AG04450 (cell line): ENCODE measurements at regions not wholly inside any gene's neighbourhood (a gene's known extent, or its start where the extent isn't known, plus 50 kb on each side); places are given as distances from the start of the nearest gene placed in this dataset.

Source experiments
- CTCF ChIA-PET: fragments of 300-600, 350-600 bp; formaldehyde crosslinking; extraction: SDS; loops from one replicate; lab custom pipeline; 2022; ENCODE audit warnings: antibody characterized with exemption, inconsistent platforms; lab: Charles Lee
- POLR2A ChIA-PET: fragments of 350-600 bp; formaldehyde crosslinking; extraction: SDS; loops from one replicate; lab custom pipeline; 2021; ENCODE audit warnings: antibody characterized with exemption, inconsistent platforms; lab: Yijun Ruan, JAX
- DNase-seq: peaks from one replicate; pipeline ENCODE4 v3.0.0-alpha.2; 2011; ENCODE audit warnings: low read depth, low spot score
- H3K27ac ChIP-seq: one replicate; pipeline ENCODE4 v1.5.1; 2012; ENCODE audit warnings: low read depth, low read length, control low read depth
- H3K27me3 ChIP-seq: one replicate; pipeline ENCODE4 v1.6.0; 2012; ENCODE audit warnings: low read length; ENCODE audit not compliant: control insufficient read depth, insufficient read depth
- H3K4me3 ChIP-seq: 2 replicates; pipeline ENCODE4 v1.5.1; 2011; ENCODE audit warnings: mild to moderate bottlenecking, low read depth, low read length, control low read depth
- H3K9me3 ChIP-seq: 2 replicates; pipeline ENCODE4 v1.5.1; 2012; ENCODE audit warnings: low read length; ENCODE audit not compliant: control insufficient read depth, insufficient read depth
- TF ChIP-seq, protein P1 (sequence below): IDR thresholded peaks from 2 replicates; pipeline ENCODE4 v1.5.1; 2011; ENCODE audit warnings: low read depth, low read length, control low read depth, inconsistent platforms

DNA sequence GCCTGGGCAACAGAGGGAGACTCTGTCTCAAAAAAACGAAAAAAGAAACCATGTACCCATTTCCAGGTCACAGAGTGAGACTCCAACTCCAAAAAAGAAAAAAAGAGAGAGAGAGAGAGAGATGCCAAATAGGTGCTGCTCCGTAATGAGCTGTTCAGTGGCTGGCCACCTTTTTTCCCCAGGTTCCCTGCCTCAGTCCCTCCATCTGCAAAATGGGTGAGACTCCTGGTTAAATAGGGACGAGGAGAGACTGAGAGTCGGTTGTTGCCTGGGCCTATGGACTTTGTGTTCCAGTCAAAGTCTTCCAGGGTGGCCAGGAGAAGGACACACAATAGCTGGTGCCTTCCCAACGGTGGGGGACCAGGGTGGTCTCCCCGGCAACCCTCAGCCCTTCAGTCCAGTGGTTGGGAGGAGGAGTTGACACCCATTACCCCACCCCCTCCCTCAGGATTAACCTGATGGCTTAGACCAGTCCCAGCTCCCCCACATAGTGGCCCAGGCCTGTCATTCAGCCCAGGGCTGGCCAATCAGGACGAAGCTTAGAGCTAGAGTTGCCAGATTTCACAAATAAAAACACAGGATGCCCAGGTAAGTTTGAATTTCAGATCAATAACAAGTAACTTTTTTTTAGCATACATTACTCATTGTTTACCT lies 258.2 kb downstream of the PARN start:
- no peaks in the 10 kb centered on the region for H3K27me3 ChIP-seq
- TF ChIP-seq, protein P1, sequence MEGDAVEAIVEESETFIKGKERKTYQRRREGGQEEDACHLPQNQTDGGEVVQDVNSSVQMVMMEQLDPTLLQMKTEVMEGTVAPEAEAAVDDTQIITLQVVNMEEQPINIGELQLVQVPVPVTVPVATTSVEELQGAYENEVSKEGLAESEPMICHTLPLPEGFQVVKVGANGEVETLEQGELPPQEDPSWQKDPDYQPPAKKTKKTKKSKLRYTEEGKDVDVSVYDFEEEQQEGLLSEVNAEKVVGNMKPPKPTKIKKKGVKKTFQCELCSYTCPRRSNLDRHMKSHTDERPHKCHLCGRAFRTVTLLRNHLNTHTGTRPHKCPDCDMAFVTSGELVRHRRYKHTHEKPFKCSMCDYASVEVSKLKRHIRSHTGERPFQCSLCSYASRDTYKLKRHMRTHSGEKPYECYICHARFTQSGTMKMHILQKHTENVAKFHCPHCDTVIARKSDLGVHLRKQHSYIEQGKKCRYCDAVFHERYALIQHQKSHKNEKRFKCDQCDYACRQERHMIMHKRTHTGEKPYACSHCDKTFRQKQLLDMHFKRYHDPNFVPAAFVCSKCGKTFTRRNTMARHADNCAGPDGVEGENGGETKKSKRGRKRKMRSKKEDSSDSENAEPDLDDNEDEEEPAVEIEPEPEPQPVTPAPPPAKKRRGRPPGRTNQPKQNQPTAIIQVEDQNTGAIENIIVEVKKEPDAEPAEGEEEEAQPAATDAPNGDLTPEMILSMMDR = no peak
- H3K4me3 ChIP-seq = no peak overlapping the region
- no peak overlapping the region for H3K27ac ChIP-seq
- H3K9me3 ChIP-seq = no peaks in the 10 kb centered on the region; the same call in 1 of the 2 replicates
- CTCF ChIA-PET = no interaction called here
- no peak for DNase-seq
- POLR2A ChIA-PET = no interaction called here

DNA sequence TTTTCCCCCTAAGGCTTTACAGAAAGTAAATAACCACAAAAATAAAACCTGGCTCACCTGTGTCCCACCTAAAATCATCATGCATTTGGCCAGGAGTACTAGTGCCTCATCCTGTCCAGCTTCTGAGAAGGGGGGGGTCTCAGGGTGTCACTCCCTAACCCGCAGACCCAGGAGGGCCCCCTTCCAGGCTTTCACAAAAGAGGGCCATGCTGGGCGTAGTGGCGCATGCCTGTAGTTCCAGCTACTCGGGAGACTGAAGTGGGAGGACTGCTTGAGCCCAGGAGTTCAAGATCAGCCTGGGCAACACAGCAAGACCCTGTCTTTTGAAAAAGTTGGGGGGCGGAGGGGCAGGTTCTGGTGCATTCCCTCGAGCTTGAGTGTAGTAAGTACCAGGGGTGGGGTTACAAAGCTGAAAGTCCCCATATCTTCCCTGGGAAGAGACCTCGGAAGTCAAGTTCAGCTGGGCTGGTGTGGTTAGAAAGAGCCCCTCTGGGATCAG lies 259.3 kb downstream of the PARN start:
- TF ChIP-seq, protein P1 = no peak
- Histone ChIP-seq H3K4me3 (no peak overlapping the region), H3K9me3 (no peaks in the 10 kb centered on the region; the same call in 1 of the 2 replicates), H3K27ac (no peak overlapping the region), H3K27me3 (no peaks in the 10 kb centered on the region)
- ChIA-PET POLR2A (no interaction called here), CTCF (interaction anchor here (0.5 kb wide), 1 partner anchor 54 kb away, joined by 9 read pairs; no protein-coding TSS in a partner anchor)
- no peak for DNase-seq

DNA sequence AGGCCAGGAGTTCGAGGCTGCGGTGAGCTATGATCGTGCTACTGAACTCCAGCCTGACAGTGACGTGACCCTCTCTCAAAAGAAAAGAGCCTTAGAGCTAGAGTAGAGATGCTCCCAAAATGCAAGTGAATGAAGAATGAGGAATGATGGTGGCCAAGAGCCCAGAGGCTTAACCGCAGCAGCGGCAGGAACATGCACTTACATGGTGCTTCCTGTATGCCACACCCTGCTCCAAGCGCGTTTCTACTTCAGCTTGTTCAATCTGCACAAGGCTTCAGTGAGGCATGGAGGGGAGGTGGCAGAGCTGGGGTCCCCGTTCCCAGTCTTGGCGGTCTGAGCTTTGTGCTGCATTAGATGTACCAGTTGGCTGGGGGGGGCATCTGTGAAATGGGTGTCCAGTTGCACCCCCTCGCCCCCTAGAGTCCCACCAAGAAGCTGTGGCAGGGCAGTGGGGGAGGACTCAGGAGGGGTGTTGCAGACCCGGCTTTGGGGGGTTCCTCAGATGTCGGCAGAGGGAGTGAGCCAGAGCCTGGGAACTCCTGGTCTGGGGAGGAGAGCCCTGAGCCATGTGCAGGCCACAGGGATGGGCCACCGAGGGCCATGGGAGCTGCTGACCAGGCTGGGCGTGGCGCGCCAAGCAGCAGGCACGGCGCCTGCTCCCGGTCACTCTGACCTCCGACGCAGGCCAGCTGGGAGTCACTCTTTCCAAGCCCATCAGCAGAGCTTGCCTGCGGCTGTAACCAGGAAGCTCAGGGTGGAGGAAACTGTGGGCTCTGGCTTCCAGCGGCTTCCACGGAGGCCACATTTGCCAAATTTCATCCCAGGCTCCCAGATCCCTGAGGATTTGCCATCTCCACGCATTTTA lies 260.1 kb downstream of the PARN start:
- POLR2A ChIA-PET = no interaction called here
- DNase-seq = no peak
- no peaks in the 10 kb centered on the region for H3K27me3 ChIP-seq

GRCh38 chr16:14368399-14368798 lies 261.7 kb downstream of the PARN start:
- TF ChIP-seq, protein P1 = no peak
- Histone ChIP-seq H3K27me3 (no peaks in the 10 kb centered on the region), H3K4me3 (no peak overlapping the region), H3K27ac (no peak overlapping the region), H3K9me3 (no peaks in the 10 kb centered on the region; the same call in 1 of the 2 replicates)
- DNase-seq = no peak
- ChIA-PET POLR2A (no interaction called here), CTCF (no interaction called here)

More for the DNA sequence above, 260.1 kb downstream of the PARN start:
- Histone ChIP-seq H3K27ac (no peak overlapping the region), H3K9me3 (no peaks in the 10 kb centered on the region; the same call in 1 of the 2 replicates), H3K4me3 (no peak overlapping the region)
- CTCF ChIA-PET = no interaction called here
- TF ChIP-seq, protein P1 = no peak
